GM19452 (cell line): ENCODE measurements at regions not wholly inside any gene's neighbourhood (a gene's known extent, or its start where the extent isn't known, plus 50 kb on each side); places are given as distances from the start of the nearest gene placed in this dataset.
"Not testable (repeated sequence)": the region's sequence is repeated elsewhere in the genome, so short reads cannot be mapped to it uniquely, and the experiment has no call there.

Experiments used
- ATAC-seq: cut with Tn5 transposase; IDR thresholded peaks from one replicate; pipeline ENCODE4 v1.9.1; 2021; ENCODE audit not compliant: unreplicated experiment

GRCh38 chr1:148210624-148211023, 58.5 kb upstream of the NBPF11 start:
- ATAC-seq: not testable (repeated sequence)

GRCh38 chr1:148210166-148210565, 58.1 kb upstream of the NBPF11 start:
- not testable (repeated sequence) for ATAC-seq

DNA sequence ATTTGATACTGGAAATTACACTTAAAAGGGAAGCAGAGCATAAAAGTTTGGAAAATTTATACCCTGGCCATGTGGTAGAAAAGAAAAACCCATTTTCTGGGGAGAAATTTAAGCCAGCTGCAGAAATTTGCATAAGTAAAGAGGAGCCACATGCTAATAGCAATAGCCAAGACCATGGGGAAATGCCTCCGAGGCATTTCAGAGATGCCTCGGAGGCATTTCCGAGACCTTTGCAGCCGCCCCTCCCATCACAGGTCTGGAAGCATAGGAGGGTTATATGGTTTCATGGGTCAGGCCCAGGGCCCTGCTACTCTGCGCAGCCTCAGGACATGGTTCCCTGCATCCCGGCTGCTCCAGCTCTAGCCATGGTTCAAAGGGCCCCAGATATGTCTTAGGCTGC, 49.9 kb upstream of the NBPF11 start:
- ATAC-seq: not testable (repeated sequence)
